ENCODE measurements at regions not wholly inside any gene's neighbourhood (a gene's known extent, or its start where the extent isn't known, plus 50 kb on each side); places are given as distances from the start of the nearest gene placed in this dataset.
"Not testable (repeated sequence)": the region's sequence is repeated elsewhere in the genome, so short reads cannot be mapped to it uniquely, and the experiment has no call there.

GRCh38 chr12:124131659-124132058, 158.6 kb downstream of the ZNF664 start:
- no peak for DNase-seq

- DNase-seq: no peak
Measured at GRCh38 chr12:124132530-124132929, 159.5 kb downstream of the ZNF664 start.

- DNase-seq: no peak
Measured at GRCh38 chr12:124136796-124137195, 158.1 kb upstream of the RFLNA start.

- no peak for DNase-seq
Measured at GRCh38 chr12:124140944-124141486, 153.9 kb upstream of the RFLNA start.

GRCh38 chr12:124141611-124142010, 153.3 kb upstream of the RFLNA start:
- DNase-seq: not testable (repeated sequence)

GRCh38 chr12:124142395-124143035, 152.4 kb upstream of the RFLNA start:
- DNase-seq: no peak

- DNase-seq: no peak
Measured at GRCh38 chr12:124143726-124144125, 151.2 kb upstream of the RFLNA start.

GRCh38 chr12:124144531-124145194, 150.2 kb upstream of the RFLNA start:
- no peak for DNase-seq

- no peak for DNase-seq
Measured at GRCh38 chr12:124147027-124147426, 147.9 kb upstream of the RFLNA start.

GRCh38 chr12:124147575-124147974, 147.3 kb upstream of the RFLNA start:
- DNase-seq: no peak

- no peak for DNase-seq
Measured at GRCh38 chr12:124148481-124149273, 146.2 kb upstream of the RFLNA start.

GRCh38 chr12:124149287-124149686, 145.6 kb upstream of the RFLNA start:
- no peak for DNase-seq

- no peak for DNase-seq
Measured at GRCh38 chr12:124150168-124150567, 144.7 kb upstream of the RFLNA start.

- DNase-seq: no peak
Measured at GRCh38 chr12:124151583-124151982, 143.3 kb upstream of the RFLNA start.

- no peak for DNase-seq
Measured at GRCh38 chr12:124152731-124153130, 142.2 kb upstream of the RFLNA start.

- no peak for DNase-seq
Measured at GRCh38 chr12:124153392-124153791, 141.5 kb upstream of the RFLNA start.

GRCh38 chr12:124157406-124157805, 137.5 kb upstream of the RFLNA start:
- DNase-seq: no peak

GRCh38 chr12:124159655-124160054, 135.2 kb upstream of the RFLNA start:
- DNase-seq: no peak

- no peak for DNase-seq
Measured at GRCh38 chr12:124160097-124160756, 134.7 kb upstream of the RFLNA start.

GRCh38 chr12:124161402-124161801, 133.5 kb upstream of the RFLNA start:
- DNase-seq: not testable (repeated sequence)

GRCh38 chr12:124162151-124163110, 132.5 kb upstream of the RFLNA start:
- DNase-seq: no peak

GRCh38 chr12:124165695-124166094, 129.2 kb upstream of the RFLNA start:
- DNase-seq: no peak
